Activated CD8-positive, alpha-beta memory T cell treated with anti-CD3 and anti-CD28 coated beads, Interleukin-2, amount 50 U/mL, for 4 hours (primary cell): ENCODE measurements at regions not wholly inside any gene's neighbourhood (a gene's known extent, or its start where the extent isn't known, plus 50 kb on each side); places are given as distances from the start of the nearest gene placed in this dataset.
"Not testable (repeated sequence)": the region's sequence is repeated elsewhere in the genome, so short reads cannot be mapped to it uniquely, and the experiment has no call there.

Source experiments
- DNase-seq: peaks from one replicate; pipeline ENCODE4 v3.0.0-alpha.2; 2020

DNA sequence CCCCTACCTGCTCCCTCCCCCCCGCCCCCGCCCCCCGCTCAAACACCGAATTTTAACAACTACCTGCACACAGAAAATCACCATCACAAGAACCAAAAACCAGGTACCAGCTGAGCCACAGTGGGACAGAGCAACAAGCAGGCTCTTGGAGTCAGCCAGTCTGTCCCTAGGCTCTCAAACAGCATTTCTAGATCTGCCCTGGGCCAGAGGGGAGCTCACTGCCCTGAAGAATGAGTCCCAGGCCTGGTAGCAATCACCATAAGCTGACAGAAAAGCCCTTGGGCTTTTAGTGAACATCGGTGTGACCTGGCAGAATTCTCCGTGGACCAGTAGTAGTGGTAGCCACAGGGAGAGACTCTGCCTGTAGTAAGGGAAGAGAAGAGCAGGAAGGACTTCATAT is 58.3 kb downstream of the C11orf87 start:
- DNase-seq = no peak

DNA sequence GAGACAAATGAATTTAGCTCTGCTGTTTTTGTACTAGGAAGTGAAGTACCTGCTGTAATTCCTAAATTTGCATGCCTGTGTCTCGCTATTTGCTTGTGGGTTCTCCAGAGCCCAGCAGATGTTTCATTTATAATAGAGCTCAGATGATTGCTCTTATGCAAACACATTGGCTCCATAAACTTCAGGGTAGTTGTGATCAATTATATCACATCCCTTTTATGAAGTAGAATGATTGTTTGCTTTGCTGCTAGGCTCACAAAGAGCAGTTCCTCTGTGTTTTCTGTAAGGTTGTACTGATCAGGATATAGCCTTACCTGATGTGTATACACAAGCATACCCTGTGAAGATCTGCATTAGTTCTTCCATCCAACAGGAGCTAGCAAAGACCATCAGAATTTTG is 64.1 kb downstream of the C11orf87 start:
- DNase-seq = no peak

DNA sequence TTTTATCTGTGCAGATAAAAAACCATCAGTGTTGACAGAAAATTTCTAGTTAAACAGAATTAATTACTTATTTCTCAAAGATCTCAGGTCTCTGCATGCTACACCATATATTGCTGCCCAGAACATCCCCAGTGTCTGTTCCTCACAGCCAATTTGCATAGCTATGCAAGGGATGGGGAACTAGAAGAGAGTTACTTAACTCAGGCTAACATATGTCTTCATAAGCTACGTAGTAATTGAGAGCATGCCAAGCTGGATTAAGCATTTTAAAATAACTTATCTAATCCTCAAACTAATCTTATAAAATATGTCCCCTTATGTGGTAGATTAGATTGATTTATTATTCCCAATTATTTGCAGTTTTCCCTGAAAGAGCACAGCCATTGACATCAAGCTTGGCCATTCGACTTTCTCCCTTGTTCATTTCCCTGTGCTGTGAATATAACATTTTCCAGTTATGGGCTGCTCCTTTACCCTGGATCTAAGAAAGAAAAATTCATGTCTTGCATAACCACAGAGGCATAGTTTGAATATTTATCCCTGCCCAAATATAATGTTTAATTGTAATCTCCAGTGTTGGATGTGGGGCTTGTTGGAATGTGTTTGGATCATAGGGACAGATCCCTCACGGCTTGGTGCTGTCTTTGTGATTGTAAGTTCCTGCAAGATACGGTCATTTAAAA is 69.1 kb downstream of the C11orf87 start:
- no peak for DNase-seq

DNA sequence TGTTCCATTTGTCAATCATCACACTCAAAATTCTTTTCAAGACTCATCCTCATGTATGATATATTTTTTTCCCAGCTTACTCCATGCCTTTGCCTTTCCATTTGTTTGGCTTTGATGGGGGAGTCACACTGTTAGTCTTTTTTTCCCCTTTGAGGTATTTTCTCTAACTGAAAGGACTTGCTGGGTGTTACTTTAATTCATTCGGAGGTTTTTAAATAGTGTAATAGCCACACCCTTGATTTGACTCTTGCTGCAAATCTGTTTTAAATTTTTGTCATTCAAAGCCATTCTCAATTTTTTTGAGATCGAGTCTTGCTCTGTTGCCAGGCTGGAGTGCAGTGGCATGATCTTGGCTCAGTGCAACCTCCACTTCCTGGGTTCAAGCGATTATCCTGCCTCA is 84.1 kb downstream of the C11orf87 start:
- no peak for DNase-seq

DNA sequence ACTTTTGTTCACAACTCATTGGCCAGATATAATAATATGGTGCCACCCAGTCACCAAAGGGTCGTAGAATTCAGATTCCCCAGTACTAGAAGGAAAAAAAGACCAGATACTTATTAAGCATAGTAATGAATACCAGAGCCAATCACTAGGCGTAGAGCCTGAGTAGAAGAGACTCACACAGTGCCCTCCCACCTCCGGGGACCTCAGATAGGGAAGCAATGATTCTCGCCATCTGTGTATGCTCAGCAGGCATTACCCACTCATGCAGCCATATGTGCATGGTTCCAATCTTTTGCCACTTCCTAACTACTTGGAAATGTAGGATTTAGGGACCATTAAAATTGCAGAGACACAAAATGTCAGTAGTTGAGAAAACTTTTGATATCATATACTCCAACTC is 85.3 kb downstream of the C11orf87 start:
- no peak for DNase-seq

DNA sequence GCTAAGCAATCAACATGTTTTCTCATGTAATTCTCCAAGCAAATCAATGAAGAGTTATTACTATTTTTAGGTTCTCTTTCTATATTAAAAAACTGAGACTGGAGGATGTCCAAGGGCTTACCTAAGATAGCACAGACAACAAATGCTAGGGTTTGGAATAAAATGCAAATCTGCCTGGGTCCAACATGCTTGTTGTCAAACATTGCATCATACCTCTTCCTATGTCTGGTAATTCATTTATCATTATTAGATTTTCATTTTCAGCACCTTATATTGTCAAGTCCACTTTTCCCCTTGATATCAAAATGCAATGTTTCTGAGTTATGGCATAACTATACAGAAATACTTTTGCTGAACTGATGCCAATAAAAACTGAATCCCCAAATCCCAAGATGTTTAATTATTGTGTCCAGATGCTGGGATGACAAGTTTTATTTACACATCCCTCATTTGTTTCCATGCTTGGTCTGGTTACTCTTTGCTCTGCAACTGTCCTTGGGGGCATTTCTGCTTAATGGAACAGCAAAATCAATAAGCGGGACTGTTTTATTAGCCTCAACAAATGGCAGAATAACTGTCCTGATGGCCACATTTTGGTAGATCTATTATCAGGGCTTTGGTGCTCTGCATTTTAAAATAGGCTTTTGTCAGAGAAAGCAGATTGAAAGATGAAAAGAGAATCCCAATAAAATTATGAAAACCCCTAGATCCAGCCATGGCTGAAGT is 86.0 kb downstream of the C11orf87 start:
- DNase-seq = no peak

DNA sequence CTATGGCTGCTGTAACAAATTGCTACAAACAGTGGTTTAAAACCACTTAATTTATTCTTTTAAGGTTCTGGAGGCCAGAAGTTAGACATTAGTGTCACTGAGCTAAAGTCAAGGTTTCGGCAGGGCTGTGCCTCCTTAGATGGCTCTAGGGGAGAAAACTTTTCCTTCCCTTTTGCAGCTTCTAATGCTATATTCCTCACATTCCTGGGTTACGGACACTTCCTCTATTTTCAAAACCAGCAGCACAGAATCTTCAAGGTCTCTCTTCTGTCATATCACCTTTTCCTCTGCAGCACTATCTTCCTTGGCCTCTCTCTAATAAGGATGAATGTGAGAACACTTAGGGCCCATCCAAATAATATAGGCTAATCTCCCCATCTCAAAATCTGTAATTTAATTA is 87.0 kb downstream of the C11orf87 start:
- no peak for DNase-seq

DNA sequence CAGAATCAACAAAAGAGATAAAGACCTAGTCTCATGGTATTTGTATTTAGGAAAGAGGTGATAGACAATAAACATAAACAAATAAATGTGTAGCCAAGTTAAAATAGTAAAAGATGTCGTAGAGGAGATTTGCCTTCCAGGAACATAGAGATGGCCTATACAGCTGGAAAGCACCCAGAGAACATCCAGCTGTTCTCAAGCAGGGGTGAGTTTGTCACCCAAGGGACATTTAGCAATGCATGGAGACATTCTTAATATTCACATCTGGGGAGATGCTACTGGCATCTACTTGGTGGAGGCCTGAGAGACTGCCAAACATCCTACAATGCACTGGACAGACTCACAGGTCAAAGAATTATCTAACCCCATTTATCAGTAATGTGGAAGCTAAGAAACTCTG is 88.3 kb downstream of the C11orf87 start:
- DNase-seq = no peak

DNA sequence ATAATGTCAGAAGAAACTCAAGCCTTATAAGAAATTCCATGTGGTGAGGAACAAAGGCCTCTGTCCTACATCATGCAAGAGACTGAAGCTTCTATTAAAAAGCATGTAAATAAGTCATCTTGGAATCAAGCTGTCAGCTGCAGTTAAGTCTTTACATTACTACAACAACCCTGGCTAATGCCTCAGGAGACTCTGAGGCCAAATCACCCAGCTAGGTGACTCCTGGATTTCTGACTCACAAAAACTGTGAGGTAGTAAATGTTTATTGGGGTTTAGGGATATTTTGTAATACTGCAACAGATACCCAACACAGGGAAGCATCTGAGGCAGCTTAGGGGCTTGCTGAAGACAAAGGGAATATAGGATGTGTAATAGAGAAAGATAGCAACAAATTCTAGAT is 89.6 kb downstream of the C11orf87 start:
- DNase-seq = no peak

DNA sequence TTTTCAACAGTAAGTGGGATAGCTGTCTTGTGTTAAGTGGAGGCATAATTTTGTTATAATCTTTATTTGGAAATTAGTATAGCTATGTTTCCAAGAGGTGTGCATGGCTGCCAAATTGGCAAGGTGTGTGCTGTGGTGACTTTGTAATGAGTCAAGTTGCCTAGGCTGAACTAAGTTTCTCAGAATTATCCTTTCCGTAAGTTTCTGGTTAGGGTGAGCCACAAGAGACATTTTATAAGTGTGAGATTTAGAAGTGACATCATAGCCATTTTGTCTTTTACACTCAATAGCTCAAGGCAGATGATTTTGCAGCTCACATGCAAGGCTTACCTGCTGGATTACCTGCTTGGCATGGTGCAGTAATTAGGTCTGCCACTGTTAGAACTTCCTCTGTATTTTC is 90.3 kb downstream of the C11orf87 start:
- DNase-seq = no peak

DNA sequence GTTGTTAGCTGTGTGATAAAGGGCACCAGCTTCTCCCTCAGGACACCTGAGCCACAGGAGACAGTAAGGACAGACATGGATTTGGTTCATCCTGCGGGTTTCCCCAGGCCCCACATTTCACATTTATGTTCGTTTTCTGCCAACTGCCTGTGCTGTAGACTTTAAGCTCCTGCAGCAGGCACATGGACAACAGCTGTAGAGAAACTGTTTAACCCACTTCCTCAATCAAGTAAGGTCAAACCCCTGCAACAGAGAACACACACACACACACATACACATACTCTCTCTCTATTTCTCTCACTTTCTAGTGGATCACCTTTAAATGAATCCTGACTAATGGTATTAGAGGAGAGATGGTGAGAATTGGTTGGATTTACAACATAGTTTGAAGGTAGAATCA is 90.7 kb downstream of the C11orf87 start:
- no peak for DNase-seq

DNA sequence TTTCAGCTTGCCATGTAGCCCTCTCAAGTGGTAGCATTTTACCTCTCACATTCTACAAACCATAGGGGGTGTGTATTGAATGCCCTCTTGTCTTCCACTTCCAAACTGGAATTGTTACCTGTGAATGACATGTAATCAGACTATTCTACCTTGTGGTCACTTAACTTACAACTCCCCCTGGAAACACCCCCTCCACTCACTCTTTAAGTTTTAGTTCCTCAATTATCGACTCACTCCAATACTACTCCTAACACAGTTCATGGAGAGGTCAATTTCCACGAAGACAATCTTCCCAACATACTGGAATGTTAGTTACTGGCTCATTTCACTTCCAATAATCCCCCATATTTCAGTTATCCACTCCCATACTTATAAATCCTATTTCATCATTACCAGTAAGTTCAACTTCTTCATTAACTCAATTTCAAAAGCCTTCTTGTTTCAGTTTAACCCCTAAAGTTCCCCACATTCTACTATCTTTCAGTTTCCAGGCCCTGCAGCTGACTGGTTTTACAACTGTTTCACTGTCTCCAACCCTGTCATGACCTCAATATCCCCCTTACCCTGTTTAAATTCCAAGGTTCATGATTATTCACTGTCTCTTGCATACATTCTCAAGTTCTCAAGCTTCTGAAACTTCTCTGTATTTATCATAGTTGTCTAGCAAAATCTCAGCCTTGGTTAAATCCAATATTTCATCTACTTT is 92.5 kb downstream of the C11orf87 start:
- no peak for DNase-seq

DNA sequence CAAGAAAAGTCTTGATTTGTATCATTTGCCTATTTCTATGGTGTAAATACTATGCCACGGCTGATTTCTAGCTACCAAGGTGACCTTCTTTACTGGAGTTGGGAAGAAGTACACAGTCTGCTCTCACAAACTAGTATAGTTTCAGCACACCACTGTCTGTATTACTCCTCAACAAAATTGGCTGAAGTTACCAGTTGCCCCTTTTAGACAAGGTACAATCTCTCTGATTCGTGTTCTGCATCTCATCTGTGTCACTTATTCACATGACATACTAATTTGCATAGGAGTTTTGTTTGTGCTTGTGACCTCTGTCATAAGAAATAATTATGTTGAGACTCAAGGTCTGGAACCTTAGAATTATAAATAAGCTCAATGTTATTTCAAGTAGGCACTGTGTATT is 97.3 kb downstream of the C11orf87 start:
- no peak for DNase-seq

DNA sequence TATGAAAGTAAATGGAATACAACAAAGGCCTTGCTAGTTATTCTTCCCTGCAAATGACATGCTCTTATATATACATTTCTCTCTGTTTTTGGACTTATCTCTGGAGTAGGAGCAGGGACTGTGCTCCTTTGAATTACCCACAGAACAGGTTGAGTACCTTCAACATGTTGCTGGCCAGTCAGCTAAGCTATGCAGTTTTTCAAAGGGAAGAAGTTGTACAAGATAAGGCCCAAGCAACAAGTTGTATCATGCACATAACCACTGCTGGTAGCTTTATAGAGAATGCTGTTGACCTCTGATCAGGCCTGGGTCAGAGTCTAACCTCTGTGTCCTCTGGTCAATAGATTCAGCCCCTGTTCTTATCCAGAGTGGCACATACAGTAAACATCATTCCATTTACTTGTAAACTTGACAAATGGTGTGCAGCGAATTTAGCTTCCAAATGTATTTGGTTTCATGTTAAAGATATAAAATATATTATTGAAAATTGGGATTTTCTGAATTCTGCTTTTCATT is 99.6 kb downstream of the C11orf87 start:
- no peak for DNase-seq

DNA sequence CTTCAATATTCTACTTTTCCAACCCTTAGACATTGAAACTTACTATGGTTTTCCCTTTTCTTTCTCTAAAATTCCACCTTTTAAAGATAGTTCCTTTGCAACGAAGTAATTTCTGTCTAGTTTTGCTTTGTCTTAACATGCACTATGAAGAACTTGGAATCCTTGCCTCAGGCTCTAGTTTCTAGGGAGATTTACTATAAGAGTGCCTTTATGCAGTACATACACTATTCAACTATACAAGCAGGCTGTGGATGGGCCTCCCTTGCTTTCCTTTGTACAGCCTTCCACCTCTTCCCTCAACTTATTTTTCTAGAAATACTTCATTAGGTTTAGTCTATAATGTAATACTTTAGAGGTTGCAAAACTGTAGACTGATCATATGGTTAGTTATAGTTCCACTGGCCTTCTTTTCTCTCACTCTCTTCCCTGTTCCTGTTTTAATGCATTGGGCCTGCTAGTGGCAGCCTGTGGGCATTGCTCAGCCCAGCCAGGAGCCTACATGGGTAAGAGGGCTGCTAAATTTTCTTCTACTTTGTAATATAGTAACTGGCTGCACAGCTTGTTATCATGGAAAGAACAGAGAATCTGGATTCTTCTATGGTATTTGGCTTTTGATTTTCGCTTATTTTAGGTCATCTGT is 100.2 kb downstream of the C11orf87 start:
- DNase-seq = no peak

DNA sequence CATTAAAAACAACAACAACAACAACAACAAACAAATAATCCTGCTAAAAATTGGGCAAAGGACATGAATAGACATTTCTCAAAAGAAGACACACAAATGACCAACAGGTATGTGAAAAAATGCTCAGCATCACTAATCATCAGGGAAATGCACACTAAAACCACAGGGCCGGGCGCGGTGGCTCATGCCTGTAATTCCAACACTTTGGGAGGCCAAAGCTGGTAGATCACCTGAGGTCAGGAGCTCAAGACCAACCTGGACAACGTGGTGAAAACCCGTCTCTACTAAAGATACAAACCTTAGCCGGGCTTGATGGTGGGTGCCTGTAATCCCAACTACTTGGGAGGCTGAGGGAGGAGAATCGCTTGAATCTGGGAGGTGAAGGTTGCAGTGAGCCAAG is 103.6 kb downstream of the C11orf87 start:
- DNase-seq = not testable (repeated sequence)

DNA sequence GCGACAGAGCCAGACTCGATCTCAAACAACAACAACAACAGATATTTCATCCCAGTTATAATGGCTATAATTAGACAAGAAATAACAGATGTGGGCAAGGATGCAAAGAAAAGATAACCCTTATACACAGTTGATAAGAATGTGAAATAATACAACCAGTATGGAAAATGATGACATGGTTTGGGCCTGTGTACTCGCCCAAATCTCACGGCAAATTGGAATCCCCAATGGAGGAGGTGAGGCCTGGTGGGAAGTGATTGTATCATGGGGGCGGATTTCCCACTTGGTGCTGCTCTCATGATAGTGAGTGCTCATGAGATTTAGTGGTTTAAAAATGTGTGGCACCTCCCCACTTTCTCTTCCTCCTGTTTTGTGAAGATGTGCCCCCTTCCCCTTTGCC is 104.1 kb downstream of the C11orf87 start:
- no peak for DNase-seq

DNA sequence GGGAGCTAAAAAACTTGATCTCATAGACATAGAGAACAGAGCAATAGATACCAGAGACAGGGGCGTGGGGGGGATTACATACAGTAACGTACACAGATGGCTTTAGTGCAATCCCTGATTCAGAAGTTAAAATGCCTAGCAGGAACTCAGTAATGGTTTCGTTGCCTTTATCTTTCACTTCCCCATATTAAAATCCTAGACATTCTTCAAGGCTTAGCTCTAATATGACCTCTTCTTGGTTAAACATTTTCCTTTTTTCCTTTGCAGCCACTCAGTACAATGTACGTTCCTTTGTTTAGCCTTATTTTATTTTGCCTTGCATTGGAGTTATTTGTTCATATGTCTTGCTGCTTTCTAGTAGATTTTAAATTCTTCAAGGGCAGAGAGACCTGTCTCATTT is 104.9 kb downstream of the C11orf87 start:
- no peak for DNase-seq

DNA sequence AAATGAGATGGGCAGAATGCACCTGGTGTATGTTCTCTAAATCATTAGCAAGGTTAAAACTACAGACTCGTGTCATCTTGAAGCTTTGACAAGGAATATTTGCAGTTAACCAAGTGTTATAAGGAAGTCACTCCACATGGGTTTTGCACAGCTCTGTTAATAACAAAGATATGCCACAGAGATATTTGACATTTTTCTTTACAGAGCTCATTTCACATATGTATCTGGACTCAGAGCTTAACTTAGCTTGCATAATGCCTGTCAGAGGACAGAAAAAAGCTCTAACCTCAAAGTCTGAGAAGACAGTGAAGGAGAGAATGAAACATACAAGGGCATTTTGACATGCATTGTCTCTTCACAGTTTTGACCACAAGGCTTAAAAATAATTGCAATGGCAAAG is 105.5 kb downstream of the C11orf87 start:
- DNase-seq = no peak

DNA sequence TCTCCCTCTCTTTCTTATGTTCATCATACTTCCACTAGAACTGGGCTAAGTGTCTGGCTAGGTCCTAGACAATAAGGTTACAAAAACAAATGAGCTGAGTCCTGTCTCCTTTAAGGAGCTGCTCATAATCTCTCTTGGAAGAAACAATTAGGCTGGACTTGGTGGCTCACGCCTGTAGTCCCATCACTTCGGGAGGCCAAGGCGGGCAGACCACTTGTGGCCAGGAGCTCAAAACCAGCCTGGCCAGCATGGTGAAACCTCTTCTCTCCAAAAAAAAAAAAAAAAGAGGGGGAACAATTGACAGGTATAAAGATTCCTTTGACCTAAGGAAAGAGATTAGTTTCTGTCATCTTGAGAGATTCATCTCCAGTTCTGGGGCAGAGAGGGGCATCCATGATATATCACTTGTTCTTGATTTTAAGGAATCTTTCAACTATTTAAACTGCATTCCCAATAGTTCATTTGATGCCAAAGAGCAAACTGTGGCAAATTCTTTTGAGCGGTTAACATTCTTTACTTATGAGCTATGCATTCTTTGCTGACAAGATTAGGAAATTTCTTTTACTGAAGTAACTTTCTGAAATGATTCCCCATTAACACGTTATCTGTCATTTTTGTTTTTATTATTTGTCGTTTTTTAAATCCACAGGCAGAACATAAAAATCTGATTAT is 125.5 kb downstream of the C11orf87 start:
- DNase-seq = no peak

DNA sequence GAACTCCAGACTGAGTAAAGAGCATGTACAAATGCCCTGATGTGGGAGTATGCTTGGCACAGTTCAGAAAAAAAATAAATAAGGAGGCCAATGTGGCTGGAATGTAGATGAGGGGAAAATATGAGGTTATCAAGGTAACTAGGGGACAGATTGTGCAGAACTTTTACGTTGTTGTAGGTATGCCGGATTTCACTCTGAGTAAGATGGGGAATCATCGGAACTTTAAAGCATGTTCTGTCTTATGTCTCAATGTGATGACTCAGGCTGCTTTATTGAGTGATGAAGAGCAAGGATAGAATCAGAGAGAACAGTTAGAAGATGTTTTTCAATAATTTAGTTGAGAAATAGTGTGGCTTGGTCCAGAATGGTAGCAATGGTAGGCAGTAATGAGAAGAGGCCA is 130.4 kb downstream of the C11orf87 start:
- DNase-seq = no peak

DNA sequence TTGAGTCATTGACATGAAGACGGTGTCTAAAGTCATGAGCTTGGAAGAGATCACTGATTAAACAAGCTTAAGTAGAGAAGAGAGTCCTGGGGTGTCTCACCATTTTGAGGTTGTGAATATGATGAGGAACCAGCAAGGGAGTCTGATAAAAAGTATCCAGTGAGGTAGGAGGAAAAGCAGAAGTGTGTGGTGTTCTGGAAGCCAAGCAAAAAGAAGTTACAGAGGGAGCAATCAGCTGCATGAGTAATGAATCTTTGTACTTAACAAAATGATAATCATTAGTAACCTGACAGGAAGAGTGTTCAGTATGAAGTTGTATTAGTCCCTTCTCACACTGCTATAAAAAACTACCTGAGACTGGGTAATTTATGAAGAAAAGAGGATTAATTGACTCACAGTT is 131.3 kb downstream of the C11orf87 start:
- DNase-seq = no peak

DNA sequence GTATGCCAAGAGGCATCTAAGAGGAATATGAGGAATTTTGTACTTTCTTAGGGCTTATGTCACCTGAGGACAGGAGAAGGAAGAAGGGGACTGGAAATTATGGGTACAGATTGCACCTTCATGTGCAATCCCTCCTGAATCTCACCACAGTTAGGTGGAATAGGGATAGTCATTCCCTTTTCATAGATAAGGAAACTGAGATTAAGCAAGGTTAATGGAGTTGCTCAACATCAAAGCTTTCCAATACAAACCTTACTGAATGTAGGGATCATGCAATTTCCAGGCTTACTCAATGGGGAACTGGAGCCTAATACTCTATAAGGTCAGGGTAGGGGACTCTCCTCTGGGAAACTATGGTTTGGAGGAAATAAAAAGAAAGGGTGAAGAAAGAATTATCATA is 133.0 kb downstream of the C11orf87 start:
- DNase-seq = no peak
